DND-41 (cell line): ENCODE measurements at regions not wholly inside any gene's neighbourhood (a gene's known extent, or its start where the extent isn't known, plus 50 kb on each side); places are given as distances from the start of the nearest gene placed in this dataset.

Source experiments
- ATAC-seq: fragments of 200-7000 bp; cut with Tn5 transposase; 3 replicates; pipeline ENCODE4 v1.9.1; 2021; ENCODE audit warnings: low read depth; ENCODE audit not compliant: insufficient read depth
- DNase-seq: peaks from one replicate; pipeline ENCODE4 v3.0.0-alpha.2; 2020
- H2AFZ ChIP-seq: 2 replicates; pipeline ENCODE4 v1.6.0; 2012; ENCODE audit warnings: low read depth, low read length
- H3K27ac ChIP-seq: 2 replicates; pipeline ENCODE4 v1.5.1; 2012; ENCODE audit warnings: low read length, inconsistent platforms
- H3K27me3 ChIP-seq: fragments of 200-600 bp; sonication (generic); 2 replicates; pipeline ENCODE4 v1.6.0; 2012; ENCODE audit warnings: low read length, mild to moderate bottlenecking, inconsistent platforms; ENCODE audit not compliant: insufficient read depth, poor library complexity
- H3K36me3 ChIP-seq: 2 replicates; pipeline ENCODE4 v1.5.1; 2012; ENCODE audit warnings: low read length, inconsistent platforms; ENCODE audit not compliant: insufficient read depth
- H3K4me1 ChIP-seq: 2 replicates; pipeline ENCODE4 v1.5.1; 2012; ENCODE audit warnings: mild to moderate bottlenecking, low read length; ENCODE audit not compliant: insufficient read depth
- H3K4me2 ChIP-seq: 2 replicates; pipeline ENCODE4 v1.6.0; 2012; ENCODE audit warnings: mild to moderate bottlenecking, moderate library complexity, low read length, inconsistent platforms; ENCODE audit not compliant: insufficient read depth
- H3K4me3 ChIP-seq, 2 experiments: fragments of 200-600 bp in 1 of 2; shearing (Covaris generic) in 1 of 2; 2 replicates each; pipeline ENCODE4 v1.5.1; 2012 to 2016; ENCODE audit warnings: inconsistent platforms in 2 of 2, low read length in 2 of 2, mild to moderate bottlenecking in 2 of 2, low read depth in 1 of 2, moderate library complexity in 1 of 2
- H3K79me2 ChIP-seq: 2 replicates; pipeline ENCODE4 v1.6.0; 2012; ENCODE audit warnings: low read length, inconsistent platforms; ENCODE audit not compliant: insufficient read depth
- H3K9ac ChIP-seq: 2 replicates; pipeline ENCODE4 v1.6.0; 2012; ENCODE audit warnings: low read depth, mild to moderate bottlenecking, inconsistent platforms, low read length, moderate library complexity
- H3K9me3 ChIP-seq: 2 replicates; pipeline ENCODE4 v1.5.1; 2012; ENCODE audit warnings: low read length, moderate library complexity, mild to moderate bottlenecking, inconsistent platforms; ENCODE audit not compliant: insufficient read depth, severe bottlenecking
- H4K20me1 ChIP-seq: 2 replicates; pipeline ENCODE4 v1.6.0; 2012; ENCODE audit warnings: low read length; ENCODE audit not compliant: insufficient read depth
- CTCF ChIP-seq: IDR thresholded peaks from 2 replicates; pipeline ENCODE4 v1.5.1; 2012; ENCODE audit warnings: borderline replicate concordance, low read length, moderate library complexity, mild to moderate bottlenecking; ENCODE audit not compliant: poor library complexity, severe bottlenecking; ENCODE audit errors: extremely low read depth
- EZH2 ChIP-seq: IDR thresholded peaks from 3 replicates; pipeline ENCODE4 v1.6.1; 2012; ENCODE audit warnings: borderline replicate concordance, low read depth, mild to moderate bottlenecking, moderate library complexity, low read length, inconsistent platforms; ENCODE audit not compliant: severe bottlenecking

GRCh38 chr6:47144306-47144705 lies 102.2 kb upstream of the ADGRF1 start:
- ATAC-seq (no peak), DNase-seq (no peak)
- Histone ChIP-seq H2AFZ (no peak overlapping the region), H3K4me1 (no peaks in the 10 kb centered on the region), H3K36me3 (no peaks in the 10 kb centered on the region), H3K9ac (no peak overlapping the region), H3K79me2 (no peaks in the 10 kb centered on the region), H3K4me2 (no peak overlapping the region), H3K4me3 (no peak overlapping the region), H3K27ac (no peak overlapping the region), H3K9me3 (no peaks in the 10 kb centered on the region), H4K20me1 (no peaks in the 10 kb centered on the region), H3K27me3 (no peaks in the 10 kb centered on the region)
- TF ChIP-seq EZH2: no peak
- no peak for TF ChIP-seq CTCF

GRCh38 chr6:47141963-47142362 lies 99.8 kb upstream of the ADGRF1 start:
- H2AFZ ChIP-seq: no peak overlapping the region
- H3K9ac ChIP-seq: no peak overlapping the region
- DNase-seq (no peak), ATAC-seq (no peak)
- H3K27me3 ChIP-seq: no peaks in the 10 kb centered on the region
- H3K36me3 ChIP-seq: no peaks in the 10 kb centered on the region
- no peaks in the 10 kb centered on the region for H3K9me3 ChIP-seq
- TF ChIP-seq EZH2 (no peak), CTCF (no peak)
- H3K4me3 ChIP-seq: no peak overlapping the region
- no peaks in the 10 kb centered on the region for H4K20me1 ChIP-seq
- H3K79me2 ChIP-seq: no peaks in the 10 kb centered on the region
- H3K4me2 ChIP-seq: no peak overlapping the region
- H3K4me1 ChIP-seq: no peaks in the 10 kb centered on the region
- no peak overlapping the region for H3K27ac ChIP-seq

GRCh38 chr6:47141171-47141570 lies 99.0 kb upstream of the ADGRF1 start:
- Histone ChIP-seq H3K4me3 (no peak overlapping the region), H3K4me1 (no peaks in the 10 kb centered on the region), H3K9me3 (no peaks in the 10 kb centered on the region), H3K27me3 (no peaks in the 10 kb centered on the region), H3K4me2 (no peak overlapping the region), H3K27ac (no peak overlapping the region), H2AFZ (no peak overlapping the region), H3K9ac (no peak overlapping the region), H3K36me3 (no peaks in the 10 kb centered on the region), H3K79me2 (no peaks in the 10 kb centered on the region), H4K20me1 (no peaks in the 10 kb centered on the region)
- ATAC-seq (no peak), DNase-seq (no peak)
- TF ChIP-seq EZH2 (no peak), CTCF (no peak)

GRCh38 chr6:47138046-47138445 lies 95.9 kb upstream of the ADGRF1 start:
- Histone ChIP-seq H3K79me2 (no peaks in the 10 kb centered on the region), H4K20me1 (no peaks in the 10 kb centered on the region), H3K36me3 (no peaks in the 10 kb centered on the region), H3K4me3 (no peak overlapping the region), H3K9ac (no peak overlapping the region), H3K4me1 (no peaks in the 10 kb centered on the region), H3K27me3 (no peaks in the 10 kb centered on the region), H3K4me2 (no peak overlapping the region), H2AFZ (no peak overlapping the region), H3K9me3 (no peaks in the 10 kb centered on the region), H3K27ac (no peak overlapping the region)
- ATAC-seq (no peak), DNase-seq (no peak)
- TF ChIP-seq EZH2: no peak
